ENCODE measurements at regions not wholly inside any gene's neighbourhood (a gene's known extent, or its start where the extent isn't known, plus 50 kb on each side); places are given as distances from the start of the nearest gene placed in this dataset.

- intact Hi-C loops (cut with DNase I): no loop called here
- no peak for DNase-seq
Observed at GRCh38 chr18:27769152-27769551, 407.8 kb downstream of the CDH2 start.

- no peak for DNase-seq
- intact Hi-C loops (cut with DNase I): no loop called here
Observed at GRCh38 chr18:27763936-27764335, 413.0 kb downstream of the CDH2 start.

- DNase-seq: no peak
- intact Hi-C loops (cut with DNase I): no loop called here
Observed at GRCh38 chr18:27763341-27763740, 413.6 kb downstream of the CDH2 start.

GRCh38 chr18:27762054-27762453, 414.9 kb downstream of the CDH2 start:
- intact Hi-C loops (cut with DNase I): no loop called here
- no peak for DNase-seq

GRCh38 chr18:27752944-27753343, 424.0 kb downstream of the CDH2 start:
- DNase-seq: peak in 1 of 10 donors; percentile 75
- intact Hi-C loops (cut with DNase I): no loop called here

GRCh38 chr18:27750923-27751322, 426.0 kb downstream of the CDH2 start:
- DNase-seq: no peak
- intact Hi-C loops (cut with DNase I): no loop called here

GRCh38 chr18:27750014-27750413, 426.9 kb downstream of the CDH2 start:
- DNase-seq: peak in 5 of 10 donors; percentile 19 to 79 (median 22)
- intact Hi-C loops (cut with DNase I): no loop called here

- no peak for DNase-seq
- intact Hi-C loops (cut with DNase I): no loop called here
Observed at GRCh38 chr18:27749194-27749593, 427.7 kb downstream of the CDH2 start.

- intact Hi-C loops (cut with DNase I): no loop called here
- no peak for DNase-seq
Observed at GRCh38 chr18:27746241-27746640, 430.7 kb downstream of the CDH2 start.

- no peak for DNase-seq
Observed at GRCh38 chr18:27735117-27735516, 441.8 kb downstream of the CDH2 start.

GRCh38 chr18:27731211-27731610, 445.7 kb downstream of the CDH2 start:
- intact Hi-C loops (cut with DNase I): no loop called here
- no peak for DNase-seq

More at GRCh38 chr18:27735117-27735516, 441.8 kb downstream of the CDH2 start:
- intact Hi-C loops (cut with DNase I): no loop called here

- intact Hi-C loops (cut with DNase I): no loop called here
Observed at GRCh38 chr18:27728659-27729058, 448.3 kb downstream of the CDH2 start.

GRCh38 chr18:27724362-27724761, 452.6 kb downstream of the CDH2 start:
- intact Hi-C loops (cut with DNase I): no loop called here
- DNase-seq: no peak

More at GRCh38 chr18:27728659-27729058, 448.3 kb downstream of the CDH2 start:
- no peak for DNase-seq

GRCh38 chr18:27723168-27723567, 453.8 kb downstream of the CDH2 start:
- intact Hi-C loops (cut with DNase I): no loop called here
- no peak for DNase-seq

GRCh38 chr18:27719680-27720079, 457.2 kb downstream of the CDH2 start:
- intact Hi-C loops (cut with DNase I): no loop called here
- DNase-seq: peak in 1 of 10 donors; percentile 24

- DNase-seq: no peak
- intact Hi-C loops (cut with DNase I): no loop called here
Observed at GRCh38 chr18:27717816-27718215, 459.1 kb downstream of the CDH2 start.

GRCh38 chr18:27717250-27717649, 459.7 kb downstream of the CDH2 start:
- no peak for DNase-seq
- intact Hi-C loops (cut with DNase I): no loop called here

GRCh38 chr18:27715751-27716150, 461.2 kb downstream of the CDH2 start:
- DNase-seq: no peak

GRCh38 chr18:27713738-27714095, 463.2 kb downstream of the CDH2 start:
- intact Hi-C loops (cut with DNase I): no loop called here
- DNase-seq: no peak

More at GRCh38 chr18:27715751-27716150, 461.2 kb downstream of the CDH2 start:
- intact Hi-C loops (cut with DNase I): no loop called here

GRCh38 chr18:27713037-27713737, 463.7 kb downstream of the CDH2 start:
- no peak for DNase-seq
- intact Hi-C loops (cut with DNase I): no loop called here

GRCh38 chr18:27712066-27712465, 464.9 kb downstream of the CDH2 start:
- intact Hi-C loops (cut with DNase I): no loop called here
- DNase-seq: no peak

- intact Hi-C loops (cut with DNase I): no loop called here
Observed at GRCh38 chr18:27711382-27711781, 465.5 kb downstream of the CDH2 start.

GRCh38 chr18:27709344-27709743, 467.6 kb downstream of the CDH2 start:
- no peak for DNase-seq
- intact Hi-C loops (cut with DNase I): no loop called here

More at GRCh38 chr18:27711382-27711781, 465.5 kb downstream of the CDH2 start:
- no peak for DNase-seq
